ENCODE measurements at regions not wholly inside any gene's neighbourhood (a gene's known extent, or its start where the extent isn't known, plus 50 kb on each side); places are given as distances from the start of the nearest gene placed in this dataset.

GRCh38 chr22:22427542-22428065 is 80.9 kb downstream of the ZNF280B start:
- ATAC-seq (ENCODE audit: low read depth), result no peak
- H3K9me3 ChIP-seq (ENCODE audit: severe bottlenecking), result peaks cover 3% of the 10 kb centered on the region
- H3K4me1 ChIP-seq (ENCODE audit: insufficient read depth, poor library complexity, severe bottlenecking), result no peaks in the 10 kb centered on the region
- DNase-seq (ENCODE audit: low spot score), result no peak
- H3K27me3 ChIP-seq (ENCODE audit: insufficient read depth, poor library complexity, severe bottlenecking), result peaks cover 6% of the 10 kb centered on the region
- H3K4me3 ChIP-seq (ENCODE audit: severe bottlenecking), result no peak overlapping the region
- no peak for TF ChIP-seq CTCF (IDR thresholded peaks at IDR 0.05; ENCODE audit: poor library complexity, severe bottlenecking)
- H3K27ac ChIP-seq (ENCODE audit: poor library complexity, severe bottlenecking), result no peak overlapping the region
- no peaks in the 10 kb centered on the region for H3K36me3 ChIP-seq (ENCODE audit: low read depth)

GRCh38 chr22:22428222-22429098 is 80.1 kb downstream of the ZNF280B start:
- no peak for ATAC-seq (ENCODE audit: low read depth)
- Histone ChIP-seq H3K4me1 (ENCODE audit: insufficient read depth, poor library complexity, severe bottlenecking) (no peaks in the 10 kb centered on the region), H3K36me3 (ENCODE audit: low read depth) (no peaks in the 10 kb centered on the region), H3K27ac (ENCODE audit: poor library complexity, severe bottlenecking) (no peak overlapping the region), H3K4me3 (ENCODE audit: severe bottlenecking) (no peak overlapping the region), H3K9me3 (ENCODE audit: severe bottlenecking) (no peaks in the 10 kb centered on the region), H3K27me3 (ENCODE audit: insufficient read depth, poor library complexity, severe bottlenecking) (peaks cover 6% of the 10 kb centered on the region)
- TF ChIP-seq CTCF (IDR thresholded peaks at IDR 0.05; ENCODE audit: poor library complexity, severe bottlenecking), result no peak
- no peak for DNase-seq (ENCODE audit: low spot score)

- no peak for TF ChIP-seq CTCF (IDR thresholded peaks at IDR 0.05; ENCODE audit: poor library complexity, severe bottlenecking)
- no peaks in the 10 kb centered on the region for H3K36me3 ChIP-seq (ENCODE audit: low read depth)
- no peak overlapping the region for H3K27ac ChIP-seq (ENCODE audit: poor library complexity, severe bottlenecking)
- no peaks in the 10 kb centered on the region for H3K4me1 ChIP-seq (ENCODE audit: insufficient read depth, poor library complexity, severe bottlenecking)
- peaks cover 11% of the 10 kb centered on the region for H3K27me3 ChIP-seq (ENCODE audit: insufficient read depth, poor library complexity, severe bottlenecking)
- no peak for ATAC-seq (ENCODE audit: low read depth)
- no peak overlapping the region for H3K4me3 ChIP-seq (ENCODE audit: severe bottlenecking)
- no peak for DNase-seq (ENCODE audit: low spot score)
- no peaks in the 10 kb centered on the region for H3K9me3 ChIP-seq (ENCODE audit: severe bottlenecking)
These were observed 79.0 kb downstream of the ZNF280B start for GRCh38 chr22:22429369-22430108.

- no peak for TF ChIP-seq CTCF (IDR thresholded peaks at IDR 0.05; ENCODE audit: poor library complexity, severe bottlenecking)
- H3K27ac ChIP-seq (ENCODE audit: poor library complexity, severe bottlenecking), result no peak overlapping the region
- DNase-seq (ENCODE audit: low spot score) (no peak), ATAC-seq (ENCODE audit: low read depth) (no peak)
- no peaks in the 10 kb centered on the region for H3K9me3 ChIP-seq (ENCODE audit: severe bottlenecking)
- H3K4me1 ChIP-seq (ENCODE audit: insufficient read depth, poor library complexity, severe bottlenecking), result no peaks in the 10 kb centered on the region
- H3K27me3 ChIP-seq (ENCODE audit: insufficient read depth, poor library complexity, severe bottlenecking), result peaks cover 12% of the 10 kb centered on the region
- no peaks in the 10 kb centered on the region for H3K36me3 ChIP-seq (ENCODE audit: low read depth)
- no peak overlapping the region for H3K4me3 ChIP-seq (ENCODE audit: severe bottlenecking)
These were observed 78.3 kb downstream of the ZNF280B start for GRCh38 chr22:22430111-22430820.

Measured in RWPE2 (cell line).